ENCODE measurements at regions not wholly inside any gene's neighbourhood (a gene's known extent, or its start where the extent isn't known, plus 50 kb on each side); places are given as distances from the start of the nearest gene placed in this dataset.

DNA sequence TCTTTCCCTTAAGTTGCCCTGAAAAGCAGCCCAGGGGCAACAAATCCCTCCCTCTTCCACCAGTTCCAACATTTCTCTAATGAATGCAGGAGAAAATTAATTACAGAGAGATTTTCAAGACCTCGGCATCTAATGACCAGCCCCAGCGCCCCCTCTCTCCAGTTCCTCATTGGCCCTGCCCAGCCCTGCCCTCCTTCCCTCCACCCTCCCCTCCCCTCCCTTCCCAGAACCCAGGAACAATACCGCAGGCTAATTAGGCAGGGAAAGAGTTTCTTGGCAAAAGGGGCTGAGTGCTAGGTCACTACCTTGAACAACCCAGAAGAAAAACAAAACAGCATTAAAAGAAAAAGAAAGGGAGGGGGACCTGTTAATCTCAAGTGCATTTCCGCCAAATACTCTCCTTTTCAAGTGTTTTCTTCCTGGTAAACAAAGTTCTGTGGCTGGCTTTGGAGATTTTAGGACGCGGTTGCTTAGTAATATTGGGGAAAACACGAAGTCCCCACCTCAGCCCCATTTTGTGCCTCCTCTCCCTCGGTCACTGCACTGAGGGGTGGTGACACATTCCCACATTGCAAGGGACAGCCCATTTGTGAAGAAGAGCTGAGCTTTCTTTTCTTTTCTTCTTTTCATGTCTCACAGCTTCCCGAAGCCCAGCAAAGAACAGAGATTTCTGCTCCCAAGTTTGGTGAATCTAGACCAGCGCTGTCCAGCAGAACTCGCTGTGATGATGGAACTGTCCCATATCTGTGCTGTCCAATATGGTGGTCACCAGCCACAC, 215.4 kb downstream of the SOX9 start:
- Histone ChIP-seq H2AFZ (ENCODE audit: low read depth, low read length, severe bottlenecking) (no peak overlapping the region), H3F3A (ENCODE audit: insufficient read depth) (no peaks in the 10 kb centered on the region), H3K9me2 (replicated peaks; ENCODE audit: insufficient read depth, low read length) (no peaks in the 10 kb centered on the region), H3K9ac (ENCODE audit: low read length) (no peak overlapping the region), H3K79me2 (ENCODE audit: insufficient read depth, low read length) (no peaks in the 10 kb centered on the region), H3K36me3 (ENCODE audit: low read length) (no peaks in the 10 kb centered on the region), H4K20me1 (ENCODE audit: low read depth, low read length) (no peaks in the 10 kb centered on the region), H3K4me3 (ENCODE audit: insufficient read depth, low read length, poor library complexity, severe bottlenecking) (no peak overlapping the region), H3K9me3 (ENCODE audit: insufficient read depth, low read length) (no peaks in the 10 kb centered on the region), H3K4me2 (ENCODE audit: low read depth, low read length, poor library complexity, severe bottlenecking) (no peak overlapping the region), H3K27me3 (ENCODE audit: low read length) (no peaks in the 10 kb centered on the region), H3K27ac (ENCODE audit: low read depth, low read length) (no peak overlapping the region)
- TF ChIP-seq CTCF (IDR thresholded peaks at IDR 0.05; ENCODE audit: insufficient read depth, low read length, poor library complexity, severe bottlenecking) (no peak), EZH2phosphoT487 (conservative IDR thresholded peaks at IDR 0.05; ENCODE audit: low read length) (no peak)

- H2AFZ ChIP-seq (ENCODE audit: low read depth, low read length, severe bottlenecking) = no peak overlapping the region
- H3K4me3 ChIP-seq (ENCODE audit: insufficient read depth, low read length, poor library complexity, severe bottlenecking) = no peak overlapping the region
- no peak overlapping the region for H3K9ac ChIP-seq (ENCODE audit: low read length)
- H3K9me3 ChIP-seq (ENCODE audit: insufficient read depth, low read length) = no peaks in the 10 kb centered on the region
- no peaks in the 10 kb centered on the region for H3K27me3 ChIP-seq (ENCODE audit: low read length)
- TF ChIP-seq EZH2phosphoT487 (conservative IDR thresholded peaks at IDR 0.05; ENCODE audit: low read length) = no peak
- no peak for TF ChIP-seq CTCF (IDR thresholded peaks at IDR 0.05; ENCODE audit: insufficient read depth, low read length, poor library complexity, severe bottlenecking)
- H3K79me2 ChIP-seq (ENCODE audit: insufficient read depth, low read length) = no peaks in the 10 kb centered on the region
- H3K36me3 ChIP-seq (ENCODE audit: low read length) = no peaks in the 10 kb centered on the region
- H3K9me2 ChIP-seq (replicated peaks; ENCODE audit: insufficient read depth, low read length) = no peaks in the 10 kb centered on the region
- no peaks in the 10 kb centered on the region for H4K20me1 ChIP-seq (ENCODE audit: low read depth, low read length)
- H3F3A ChIP-seq (ENCODE audit: insufficient read depth) = no peaks in the 10 kb centered on the region
- no peak overlapping the region for H3K4me2 ChIP-seq (ENCODE audit: low read depth, low read length, poor library complexity, severe bottlenecking)
- H3K27ac ChIP-seq (ENCODE audit: low read depth, low read length) = no peak overlapping the region
Measured at GRCh38 chr17:72336804-72337070, 215.9 kb downstream of the SOX9 start.

GRCh38 chr17:72338304-72338703, 217.5 kb downstream of the SOX9 start:
- Histone ChIP-seq H3K9me3 (ENCODE audit: insufficient read depth, low read length) (no peaks in the 10 kb centered on the region), H3K27ac (ENCODE audit: low read depth, low read length) (no peak overlapping the region), H3K4me3 (ENCODE audit: insufficient read depth, low read length, poor library complexity, severe bottlenecking) (no peak overlapping the region), H3K36me3 (ENCODE audit: low read length) (no peaks in the 10 kb centered on the region), H3K79me2 (ENCODE audit: insufficient read depth, low read length) (no peaks in the 10 kb centered on the region), H3F3A (ENCODE audit: insufficient read depth) (no peaks in the 10 kb centered on the region), H2AFZ (ENCODE audit: low read depth, low read length, severe bottlenecking) (no peak overlapping the region), H4K20me1 (ENCODE audit: low read depth, low read length) (no peaks in the 10 kb centered on the region), H3K27me3 (ENCODE audit: low read length) (no peaks in the 10 kb centered on the region), H3K9ac (ENCODE audit: low read length) (no peak overlapping the region), H3K9me2 (replicated peaks; ENCODE audit: insufficient read depth, low read length) (no peaks in the 10 kb centered on the region), H3K4me2 (ENCODE audit: low read depth, low read length, poor library complexity, severe bottlenecking) (no peak overlapping the region)
- TF ChIP-seq CTCF (IDR thresholded peaks at IDR 0.05; ENCODE audit: insufficient read depth, low read length, poor library complexity, severe bottlenecking) = no peak
- TF ChIP-seq EZH2phosphoT487 (conservative IDR thresholded peaks at IDR 0.05; ENCODE audit: low read length) = no peak
